PC-9 (cell line): ENCODE measurements at regions not wholly inside any gene's neighbourhood (a gene's known extent, or its start where the extent isn't known, plus 50 kb on each side); places are given as distances from the start of the nearest gene placed in this dataset.

Experiments used
- CTCF ChIP-seq: fragments of 200-600 bp; sonication (generic); conservative IDR thresholded peaks from 2 replicates; pipeline ENCODE4 v1.6.1; 2017; ENCODE audit warnings: mixed run types, antibody characterized with exemption, mild to moderate bottlenecking, moderate library complexity
- EZH2 ChIP-seq: fragments of 200-600 bp; sonication (generic); IDR thresholded peaks from 2 replicates; pipeline ENCODE4 v1.8.0; 2017; ENCODE audit warnings: antibody characterized with exemption, low read depth

DNA sequence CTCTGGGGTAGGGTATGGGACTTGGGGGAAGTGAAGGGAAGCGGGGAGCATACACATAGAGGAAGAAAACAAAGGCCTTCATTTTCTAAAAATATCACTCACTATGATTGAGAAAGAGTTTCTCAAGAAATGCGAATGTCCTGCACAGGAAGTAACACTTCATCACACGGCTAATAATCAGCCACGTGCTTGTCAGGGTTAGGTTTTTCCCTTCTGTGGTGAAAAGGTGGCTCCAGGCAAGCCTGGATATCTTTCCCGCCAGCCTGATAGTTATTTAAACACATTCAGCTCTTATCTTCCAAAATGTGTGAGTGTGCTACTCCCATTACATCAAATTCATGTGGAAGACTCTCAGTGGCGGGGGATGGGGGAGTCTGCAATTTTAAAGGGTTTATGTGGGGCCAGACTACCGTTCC, 166.4 kb upstream of the ADO start:
- TF ChIP-seq CTCF (no peak), EZH2 (no peak)
